Fibroblast of lung (primary cell): ENCODE measurements at regions not wholly inside any gene's neighbourhood (a gene's known extent, or its start where the extent isn't known, plus 50 kb on each side); places are given as distances from the start of the nearest gene placed in this dataset.
A peak's percentile ranks its signal among the peaks of the same experiment; 100 is the strongest.

Experiments
- DNase-seq, 2 donors: peaks; one replicate each; pipeline versions ENCODE4 v3.0.0 to v3.0.0-alpha.2; 2010; ENCODE audit warnings: low read depth in 2 of 2
- H2AFZ ChIP-seq: 2 replicates; pipeline ENCODE4 v1.5.1; 2012; ENCODE audit warnings: low read length, control low read depth, inconsistent platforms
- H3K27ac ChIP-seq: 2 replicates; pipeline ENCODE4 v1.5.1; 2011; ENCODE audit warnings: low read length, control low read depth; ENCODE audit not compliant: insufficient read depth
- H3K27me3 ChIP-seq: 2 replicates; pipeline ENCODE4 v1.5.1; 2011; ENCODE audit warnings: mild to moderate bottlenecking, low read length; ENCODE audit not compliant: control insufficient read depth, insufficient read depth
- H3K36me3 ChIP-seq: 2 replicates; pipeline ENCODE4 v1.5.1; 2011; ENCODE audit warnings: low read length; ENCODE audit not compliant: control insufficient read depth, insufficient read depth
- H3K4me1 ChIP-seq: 2 replicates; pipeline ENCODE4 v1.5.1; 2011; ENCODE audit warnings: low read length; ENCODE audit not compliant: control insufficient read depth, insufficient read depth; ENCODE audit errors: extremely low read depth
- H3K4me2 ChIP-seq: 2 replicates; pipeline ENCODE4 v1.5.1; 2011; ENCODE audit warnings: low read length, control low read depth; ENCODE audit not compliant: insufficient read depth; ENCODE audit errors: extremely low read depth
- H3K4me3 ChIP-seq, 4 experiments: fragments of 200-600 bp in 1 of 4; sonication (generic) in 1 of 4; replicated peaks in 1 of 4; 2 replicates each; pipeline ENCODE4 v1.5.1; 2011 to 2016; ENCODE audit warnings: low read length in 4 of 4, low read depth in 3 of 4, mild to moderate bottlenecking in 3 of 4, control low read depth in 2 of 4, inconsistent platforms in 1 of 4, mixed read lengths in 1 of 4; ENCODE audit not compliant: insufficient read depth in 1 of 4; ENCODE audit errors: control extremely low read depth in 1 of 4
- H3K79me2 ChIP-seq: 2 replicates; pipeline ENCODE4 v1.5.1; 2012; ENCODE audit warnings: mild to moderate bottlenecking, low read length, inconsistent platforms; ENCODE audit not compliant: control insufficient read depth, insufficient read depth
- H3K9ac ChIP-seq: 2 replicates; pipeline ENCODE4 v1.5.1; 2011; ENCODE audit warnings: mild to moderate bottlenecking, low read length, control low read depth; ENCODE audit not compliant: insufficient read depth
- H3K9me3 ChIP-seq: 2 replicates; pipeline ENCODE4 v1.5.1; 2012; ENCODE audit warnings: low read depth, low read length; ENCODE audit not compliant: control insufficient read depth, insufficient read depth
- H4K20me1 ChIP-seq: 2 replicates; pipeline ENCODE4 v1.5.1; 2011; ENCODE audit warnings: low read length; ENCODE audit not compliant: control insufficient read depth, insufficient read depth; ENCODE audit errors: extremely low read depth
- CTCF ChIP-seq, 2 donors: IDR thresholded peaks in 1 of 2; conservative IDR thresholded peaks in 1 of 2; 1 replicate in 1 of 2; 2 replicates in 1 of 2; pipeline ENCODE4 v1.5.1; 2011 to 2012; ENCODE audit warnings: low read length in 2 of 2, control low read depth in 1 of 2, inconsistent platforms in 1 of 2, low read depth in 1 of 2, mild to moderate bottlenecking in 1 of 2
- EZH2 ChIP-seq: IDR thresholded peaks from 2 replicates; pipeline ENCODE4 v1.5.1; 2012; ENCODE audit warnings: low read length, control low read depth, mild to moderate bottlenecking; ENCODE audit errors: missing control alignments

DNA sequence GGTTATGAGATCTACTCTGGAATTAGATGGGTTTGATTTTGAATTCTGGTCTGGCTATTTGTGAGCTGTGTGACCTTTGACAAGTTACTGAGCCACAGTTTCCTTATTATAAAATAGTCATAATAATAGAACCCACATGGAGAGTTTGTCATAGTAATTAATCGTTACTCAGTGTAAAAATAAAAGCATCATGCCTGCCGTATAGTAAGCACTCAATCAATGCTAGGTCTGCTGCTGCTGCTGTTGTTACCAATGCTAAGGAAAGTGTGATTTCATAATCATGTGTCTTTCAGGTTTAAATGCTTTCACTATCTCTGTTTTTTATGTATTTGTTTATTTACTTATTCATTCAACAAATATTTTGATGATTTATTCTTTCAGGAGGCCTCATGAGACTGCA lies 539.9 kb upstream of the SEL1L start:
- Histone ChIP-seq H3K27me3 (no peaks in the 10 kb centered on the region), H3K9ac (no peak overlapping the region), H3K79me2 (no peaks in the 10 kb centered on the region), H3K4me1 (no peaks in the 10 kb centered on the region), H3K4me2 (no peak overlapping the region), H2AFZ (no peak overlapping the region), H3K27ac (no peak overlapping the region), H3K36me3 (no peaks in the 10 kb centered on the region), H4K20me1 (no peaks in the 10 kb centered on the region), H3K9me3 (no peaks in the 10 kb centered on the region), H3K4me3 (no peak overlapping the region)
- TF ChIP-seq EZH2 (no peak), CTCF (conservative IDR thresholded peaks at IDR 0.05 in 1 of 2, IDR thresholded peaks at IDR 0.05 in 1 of 2; ENCODE audit: low read depth in 1 of 2, low read length in 2 of 2) (no peak)
- DNase-seq, result no peak

DNA sequence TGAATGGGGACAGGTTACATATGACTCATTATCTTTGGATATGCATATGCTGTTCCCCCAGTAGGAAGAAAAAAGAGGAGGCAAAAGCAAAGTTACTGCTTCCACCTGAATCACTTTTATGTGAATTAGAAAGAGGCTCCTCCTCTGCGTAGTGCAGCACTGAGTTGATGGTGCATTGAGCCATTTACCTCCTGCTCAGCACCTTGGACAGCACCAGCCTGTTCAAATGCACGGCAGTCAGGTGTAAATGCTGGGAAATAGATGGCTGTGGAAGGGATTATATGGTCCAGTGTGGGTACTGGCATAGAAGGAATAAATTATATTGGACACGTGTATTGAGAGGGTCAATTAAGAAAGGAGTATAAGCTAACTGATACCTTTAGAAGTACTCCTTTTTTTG lies 541.9 kb upstream of the SEL1L start:
- Histone ChIP-seq H3K4me1 (no peaks in the 10 kb centered on the region), H3K36me3 (no peaks in the 10 kb centered on the region), H3K9me3 (no peaks in the 10 kb centered on the region), H3K27ac (no peak overlapping the region), H3K4me2 (no peak overlapping the region), H4K20me1 (no peaks in the 10 kb centered on the region), H3K9ac (no peak overlapping the region), H3K79me2 (no peaks in the 10 kb centered on the region), H3K27me3 (no peaks in the 10 kb centered on the region), H2AFZ (no peak overlapping the region), H3K4me3 (no peak overlapping the region)
- peak in 1 of 2 donors; percentile 2 for DNase-seq
- TF ChIP-seq CTCF (conservative IDR thresholded peaks at IDR 0.05 in 1 of 2, IDR thresholded peaks at IDR 0.05 in 1 of 2; ENCODE audit: low read depth in 1 of 2, low read length in 2 of 2) (no peak), EZH2 (no peak)

DNA sequence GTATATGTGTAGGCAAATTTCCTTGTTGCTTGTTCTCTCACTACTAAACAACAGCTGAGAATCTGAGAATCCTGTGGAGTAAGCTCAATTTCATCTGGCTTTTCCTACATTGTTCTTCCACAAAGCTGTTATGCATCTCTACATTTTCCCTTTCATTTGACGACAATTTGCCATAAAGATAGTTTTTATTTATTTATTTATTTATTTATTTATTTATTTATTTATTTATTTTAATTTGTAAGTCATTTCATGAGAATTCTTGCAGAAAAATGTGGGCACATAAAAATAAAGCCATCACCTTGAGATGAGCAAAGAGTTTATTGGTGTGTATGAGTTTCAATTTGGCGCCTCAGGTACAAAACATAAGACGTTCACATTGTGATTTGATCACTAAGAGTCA lies 545.9 kb upstream of the SEL1L start:
- no peaks in the 10 kb centered on the region for H3K36me3 ChIP-seq
- TF ChIP-seq CTCF (conservative IDR thresholded peaks at IDR 0.05 in 1 of 2, IDR thresholded peaks at IDR 0.05 in 1 of 2; ENCODE audit: low read depth in 1 of 2, low read length in 2 of 2), result no peak
- no peak for TF ChIP-seq EZH2
- no peak overlapping the region for H3K9ac ChIP-seq
- no peaks in the 10 kb centered on the region for H3K9me3 ChIP-seq
- no peaks in the 10 kb centered on the region for H3K79me2 ChIP-seq
- DNase-seq, result no peak
- no peaks in the 10 kb centered on the region for H3K4me1 ChIP-seq
- H4K20me1 ChIP-seq, result no peaks in the 10 kb centered on the region
- no peaks in the 10 kb centered on the region for H3K27me3 ChIP-seq
- no peak overlapping the region for H2AFZ ChIP-seq
- no peak overlapping the region for H3K4me3 ChIP-seq
- no peak overlapping the region for H3K4me2 ChIP-seq
- H3K27ac ChIP-seq, result no peak overlapping the region
